ENCODE measurements at regions not wholly inside any gene's neighbourhood (a gene's known extent, or its start where the extent isn't known, plus 50 kb on each side); places are given as distances from the start of the nearest gene placed in this dataset.

GRCh38 chr4:108360754-108361445 lies 192.2 kb upstream of the LEF1 start:
- H3K27me3 Mint-ChIP-seq, result no peaks in the 10 kb centered on the region
- H3K9me3 Mint-ChIP-seq, result no peaks in the 10 kb centered on the region
- H3K4me3 Mint-ChIP-seq, result no peak overlapping the region
- DNase-seq, result no peak
- H3K36me3 Mint-ChIP-seq, result no peaks in the 10 kb centered on the region
- H3K4me1 Mint-ChIP-seq, result peaks cover 58% of the 10 kb centered on the region
- H3K27ac Mint-ChIP-seq, result no peak overlapping the region

GRCh38 chr4:108359986-108360681 lies 191.4 kb upstream of the LEF1 start:
- Mint-ChIP-seq H3K4me3 (no peak overlapping the region), H3K9me3 (no peaks in the 10 kb centered on the region), H3K27ac (no peak overlapping the region), H3K27me3 (no peaks in the 10 kb centered on the region), H3K4me1 (peaks cover 65% of the 10 kb centered on the region), H3K36me3 (no peaks in the 10 kb centered on the region)
- DNase-seq, result no peak

DNA sequence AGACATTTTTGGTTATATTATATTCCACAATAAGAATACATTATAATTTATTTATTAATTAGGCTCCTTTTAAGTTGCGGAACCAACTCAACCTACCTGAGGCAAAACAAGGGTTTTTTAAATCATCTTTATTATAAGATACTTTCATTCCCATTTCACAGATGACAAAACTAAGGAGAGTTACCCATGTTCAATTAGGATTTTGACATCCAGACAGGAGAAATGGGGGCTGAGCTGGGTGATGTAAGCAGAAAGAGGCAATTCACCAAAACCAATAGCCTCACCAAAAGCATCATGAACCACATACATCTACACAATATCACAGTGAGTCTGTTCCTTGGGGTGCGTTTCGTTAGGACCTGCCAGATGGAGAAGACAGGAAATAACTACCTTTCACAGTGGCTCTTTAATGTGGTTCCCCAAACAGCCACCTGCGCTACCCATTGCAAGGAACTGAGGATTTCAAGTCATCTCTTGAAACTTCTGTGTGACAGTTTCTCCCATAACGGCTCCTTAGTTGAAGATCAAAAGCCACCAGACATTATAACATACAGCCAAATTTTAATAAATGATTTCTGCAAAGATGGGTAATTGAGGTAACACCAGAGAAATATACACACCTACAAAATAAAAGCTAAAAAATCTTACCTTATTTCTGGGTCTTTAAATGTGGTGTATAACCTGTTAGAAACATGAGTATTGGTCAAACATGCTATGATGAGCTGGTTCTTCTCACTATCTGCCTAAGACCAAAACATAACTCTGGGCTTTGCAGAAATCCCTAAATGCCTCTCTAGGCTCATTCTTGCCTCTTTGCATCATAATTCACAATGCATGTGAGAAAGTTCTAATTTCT lies 190.6 kb upstream of the LEF1 start:
- H3K27me3 Mint-ChIP-seq, result no peaks in the 10 kb centered on the region
- no peak overlapping the region for H3K4me3 Mint-ChIP-seq
- peaks cover 73% of the 10 kb centered on the region for H3K4me1 Mint-ChIP-seq
- H3K9me3 Mint-ChIP-seq, result no peaks in the 10 kb centered on the region
- no peak overlapping the region for H3K27ac Mint-ChIP-seq
- peak; percentile 46 for DNase-seq
- no peaks in the 10 kb centered on the region for H3K36me3 Mint-ChIP-seq

DNA sequence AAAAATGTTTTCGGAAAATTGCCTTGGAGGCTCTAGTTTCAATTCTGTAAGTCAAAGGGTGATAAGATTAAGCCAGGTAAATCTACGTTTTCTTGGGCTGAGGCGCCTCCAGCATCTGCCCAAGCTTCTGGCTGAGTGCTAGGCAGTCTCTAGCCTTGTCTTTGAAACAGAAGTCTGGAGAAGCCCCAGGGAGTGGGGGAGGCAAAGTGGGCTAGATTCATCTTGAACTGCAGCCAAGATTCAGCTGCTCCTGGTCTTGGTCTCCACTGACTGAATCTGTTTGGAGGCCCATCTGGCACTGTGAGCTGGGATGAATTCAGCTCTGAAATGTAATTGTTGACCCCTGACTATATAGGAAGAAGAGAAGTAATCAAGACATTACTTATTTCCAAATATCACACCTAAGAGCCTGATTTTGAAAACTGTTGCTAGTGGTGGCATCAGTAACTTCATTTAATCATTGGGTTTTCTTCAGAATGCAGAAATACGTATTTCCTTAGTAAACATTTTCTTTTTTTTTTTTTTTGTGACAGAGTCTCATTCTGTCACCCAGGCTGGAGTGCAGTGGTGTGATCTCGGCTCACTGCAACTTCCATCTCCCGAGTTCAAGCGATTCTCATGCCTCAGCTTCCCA lies 187.3 kb upstream of the LEF1 start:
- DNase-seq, result no peak
- Mint-ChIP-seq H3K27me3 (no peaks in the 10 kb centered on the region), H3K9me3 (no peaks in the 10 kb centered on the region), H3K4me3 (no peak overlapping the region), H3K27ac (peak overlapping the region; percentile 77), H3K4me1 (peaks cover 66% of the 10 kb centered on the region), H3K36me3 (no peaks in the 10 kb centered on the region)

GRCh38 chr4:108355186-108355901 lies 186.6 kb upstream of the LEF1 start:
- Mint-ChIP-seq H3K9me3 (no peaks in the 10 kb centered on the region), H3K36me3 (no peaks in the 10 kb centered on the region), H3K27ac (peak overlapping the region; percentile 77)

GRCh38 chr4:108352664-108353308 lies 184.1 kb upstream of the LEF1 start:
- Mint-ChIP-seq H3K4me1 (peaks cover 45% of the 10 kb centered on the region), H3K36me3 (no peaks in the 10 kb centered on the region), H3K9me3 (no peaks in the 10 kb centered on the region), H3K27ac (no peak overlapping the region), H3K4me3 (no peak overlapping the region), H3K27me3 (no peaks in the 10 kb centered on the region)
- DNase-seq, result no peak

More at GRCh38 chr4:108355186-108355901, 186.6 kb upstream of the LEF1 start:
- Mint-ChIP-seq H3K4me3 (peak overlapping the region; percentile 12), H3K4me1 (peaks cover 59% of the 10 kb centered on the region), H3K27me3 (no peaks in the 10 kb centered on the region)
- no peak for DNase-seq

DNA sequence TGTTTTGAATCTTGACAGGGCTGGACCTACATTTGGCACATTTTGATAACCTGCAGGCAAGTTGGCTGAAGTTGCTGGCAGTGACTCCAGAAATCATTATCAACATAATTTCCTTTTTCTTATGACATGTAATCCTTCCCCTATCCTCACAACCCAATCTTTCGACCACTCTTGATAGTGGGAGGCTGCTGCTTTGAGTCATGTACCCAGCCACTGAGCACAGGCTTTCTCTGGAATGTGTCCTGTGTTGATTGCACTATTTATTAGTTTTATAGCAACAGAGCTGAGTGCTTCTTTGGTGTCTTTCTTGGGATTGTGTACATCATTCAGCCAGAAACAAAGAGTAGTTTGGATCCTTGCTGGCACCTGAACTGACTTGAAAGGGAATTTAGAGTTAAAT lies 183.1 kb upstream of the LEF1 start:
- H3K27ac Mint-ChIP-seq, result no peak overlapping the region
- H3K36me3 Mint-ChIP-seq, result no peaks in the 10 kb centered on the region
- H3K4me1 Mint-ChIP-seq, result peaks cover 39% of the 10 kb centered on the region
- DNase-seq, result no peak
- H3K4me3 Mint-ChIP-seq, result no peak overlapping the region
- no peaks in the 10 kb centered on the region for H3K27me3 Mint-ChIP-seq
- H3K9me3 Mint-ChIP-seq, result no peaks in the 10 kb centered on the region

DNA sequence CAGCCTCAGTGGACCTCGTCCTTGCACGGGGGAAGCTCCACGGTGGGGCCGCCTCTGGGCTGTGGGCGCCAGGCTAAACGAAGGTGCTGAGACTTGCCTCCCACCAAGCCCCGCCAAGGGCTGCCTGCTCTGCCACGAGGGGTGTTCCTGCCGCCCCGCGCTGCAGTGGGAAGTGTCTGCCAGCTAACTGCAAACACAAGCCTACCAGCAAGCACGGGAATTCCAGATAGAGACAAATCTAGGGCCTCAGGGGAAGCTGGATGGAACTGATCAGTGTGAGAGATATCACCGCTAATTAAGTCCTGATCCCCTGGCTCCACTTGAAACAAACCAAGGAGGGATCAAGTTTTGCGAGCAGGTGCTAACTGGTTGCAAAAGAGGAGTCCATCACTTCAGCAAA lies 181.6 kb upstream of the LEF1 start:
- no peaks in the 10 kb centered on the region for H3K9me3 Mint-ChIP-seq
- H3K36me3 Mint-ChIP-seq, result no peaks in the 10 kb centered on the region
- no peaks in the 10 kb centered on the region for H3K27me3 Mint-ChIP-seq
- no peak overlapping the region for H3K4me3 Mint-ChIP-seq
- H3K4me1 Mint-ChIP-seq, result peaks cover 36% of the 10 kb centered on the region
- H3K27ac Mint-ChIP-seq, result no peak overlapping the region
- no peak for DNase-seq

DNA sequence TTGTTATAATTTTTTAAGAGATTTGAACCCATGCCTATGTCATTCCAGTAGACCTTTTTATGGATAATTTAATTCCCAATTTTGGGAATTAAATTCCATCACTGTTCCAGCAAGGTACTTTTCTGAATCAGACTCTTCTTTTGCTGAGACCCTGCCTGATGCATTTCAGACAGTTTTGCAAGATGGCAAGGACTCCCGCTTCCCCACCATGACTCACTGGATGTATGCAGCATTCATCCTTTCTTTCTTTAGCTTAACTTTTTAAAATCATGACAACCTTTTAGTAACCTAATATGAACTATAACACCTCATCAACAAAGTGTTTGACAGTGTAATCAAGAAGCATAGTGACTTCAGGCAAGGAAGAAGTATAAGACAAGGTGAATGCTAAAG lies 178.1 kb upstream of the LEF1 start:
- no peak for DNase-seq
- no peaks in the 10 kb centered on the region for H3K36me3 Mint-ChIP-seq
- H3K4me1 Mint-ChIP-seq, result peaks cover 35% of the 10 kb centered on the region
- no peaks in the 10 kb centered on the region for H3K9me3 Mint-ChIP-seq
- H3K27ac Mint-ChIP-seq, result no peak overlapping the region
- no peak overlapping the region for H3K4me3 Mint-ChIP-seq
- no peaks in the 10 kb centered on the region for H3K27me3 Mint-ChIP-seq

GRCh38 chr4:108345862-108346817 lies 177.4 kb upstream of the LEF1 start:
- Mint-ChIP-seq H3K27me3 (no peaks in the 10 kb centered on the region), H3K27ac (no peak overlapping the region), H3K36me3 (no peaks in the 10 kb centered on the region), H3K4me1 (peaks cover 35% of the 10 kb centered on the region), H3K9me3 (no peaks in the 10 kb centered on the region), H3K4me3 (no peak overlapping the region)
- DNase-seq, result no peak

DNA sequence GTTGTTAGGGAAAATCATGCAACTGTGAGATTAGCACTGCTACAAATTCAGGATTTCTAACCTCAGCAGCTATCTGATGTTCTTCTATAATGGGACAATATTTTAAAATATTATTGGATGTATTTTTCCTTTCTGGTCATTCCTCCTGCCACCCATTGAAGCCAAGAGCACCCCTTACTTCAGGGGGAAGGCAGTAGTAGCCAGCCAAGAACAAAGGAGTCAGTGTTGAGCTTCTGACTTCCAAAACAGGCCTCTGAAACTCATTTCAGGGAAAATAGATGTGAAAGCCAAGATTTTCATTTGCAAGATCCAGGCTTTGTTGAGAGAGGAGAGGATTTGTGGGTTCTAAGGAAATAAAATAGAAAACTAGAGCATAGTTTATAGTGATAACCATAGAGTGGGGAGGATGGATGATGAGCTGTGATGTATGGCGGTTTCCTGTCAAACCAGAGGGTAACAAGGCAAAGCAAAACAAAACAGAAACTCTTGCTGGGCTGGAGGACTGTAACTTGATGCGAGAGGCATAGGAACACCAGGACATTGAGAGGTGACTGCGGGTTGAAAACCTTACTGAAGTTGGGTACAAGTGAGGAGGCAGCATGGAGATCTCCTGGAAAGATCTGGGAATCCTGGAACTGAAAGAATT lies 173.7 kb upstream of the LEF1 start:
- no peaks in the 10 kb centered on the region for H3K36me3 Mint-ChIP-seq
- H3K27ac Mint-ChIP-seq, result peak overlapping the region; percentile 69
- H3K4me1 Mint-ChIP-seq, result peaks cover 40% of the 10 kb centered on the region
- peak overlapping the region; percentile 49 for H3K4me3 Mint-ChIP-seq
- DNase-seq, result no peak
- no peaks in the 10 kb centered on the region for H3K9me3 Mint-ChIP-seq
- no peaks in the 10 kb centered on the region for H3K27me3 Mint-ChIP-seq

- no peaks in the 10 kb centered on the region for H3K36me3 Mint-ChIP-seq
- peaks cover 18% of the 10 kb centered on the region for H3K4me1 Mint-ChIP-seq
- no peaks in the 10 kb centered on the region for H3K9me3 Mint-ChIP-seq
- no peak overlapping the region for H3K27ac Mint-ChIP-seq
- DNase-seq, result no peak
- H3K4me3 Mint-ChIP-seq, result no peak overlapping the region
- no peaks in the 10 kb centered on the region for H3K27me3 Mint-ChIP-seq
Observed at GRCh38 chr4:108337923-108338322, 169.2 kb upstream of the LEF1 start.

DNA sequence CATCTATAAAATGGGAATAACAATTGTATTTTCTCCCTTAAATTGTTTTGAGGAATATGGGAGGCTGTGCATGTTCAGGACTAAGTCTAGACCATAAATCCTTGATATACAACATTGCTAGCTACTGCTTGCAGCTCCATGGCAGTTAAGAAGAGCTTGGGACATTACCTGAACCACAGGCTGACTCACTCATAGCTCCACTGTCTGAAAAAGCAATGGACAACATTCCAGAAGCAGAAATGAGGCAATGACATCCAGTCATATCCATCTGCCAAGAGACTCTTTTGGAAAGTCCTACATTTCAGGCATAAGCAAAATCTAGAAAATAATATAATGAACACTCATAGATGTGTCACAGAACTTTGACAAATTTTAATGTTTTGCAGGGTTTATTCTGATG lies 167.3 kb upstream of the LEF1 start:
- no peak overlapping the region for H3K4me3 Mint-ChIP-seq
- no peaks in the 10 kb centered on the region for H3K9me3 Mint-ChIP-seq
- no peak for DNase-seq
- no peak overlapping the region for H3K27ac Mint-ChIP-seq
- no peaks in the 10 kb centered on the region for H3K27me3 Mint-ChIP-seq
- H3K4me1 Mint-ChIP-seq, result peaks cover 8% of the 10 kb centered on the region
- no peaks in the 10 kb centered on the region for H3K36me3 Mint-ChIP-seq

All from activated naive CD8-positive, alpha-beta T cell treated with anti-CD3 and anti-CD28 coated beads for 36 hours (primary cell).